Activated T-cell treated with anti-CD3 and anti-CD28 coated beads, Interleukin-2, amount 50 U/mL, for 48 hours (primary cell): ENCODE measurements at regions not wholly inside any gene's neighbourhood (a gene's known extent, or its start where the extent isn't known, plus 50 kb on each side); places are given as distances from the start of the nearest gene placed in this dataset.
"Not testable (repeated sequence)": the region's sequence is repeated elsewhere in the genome, so short reads cannot be mapped to it uniquely, and the experiment has no call there.

ENCODE experiments used
- DNase-seq, 2 experiments: peaks; one replicate each; pipeline ENCODE4 v3.0.0-alpha.2; 2020

GRCh38 chr22:27240298-27241075 lies 561.1 kb downstream of the MN1 start:
- DNase-seq: no peak

GRCh38 chr22:27241430-27242321 lies 559.9 kb downstream of the MN1 start:
- DNase-seq: no peak

DNA sequence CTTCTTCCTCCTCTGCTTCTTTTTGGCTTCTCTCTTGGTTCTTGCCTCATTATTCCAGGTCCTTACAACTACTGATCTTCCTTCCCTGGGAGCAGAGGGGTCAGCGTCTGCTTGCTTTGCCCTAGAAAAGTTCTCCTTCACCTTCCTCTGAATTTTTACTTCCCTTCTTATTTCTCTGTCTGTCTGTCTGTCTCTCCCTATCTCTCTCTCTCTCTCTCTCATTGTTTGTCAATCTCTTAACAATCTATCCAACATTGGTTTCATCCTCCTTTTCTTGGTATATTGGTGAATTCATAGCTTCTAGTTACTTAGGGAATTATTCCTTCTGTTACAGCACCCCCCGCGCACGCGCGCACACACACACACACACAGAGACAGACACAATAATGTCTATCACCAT lies 559.1 kb downstream of the MN1 start:
- no peak for DNase-seq

GRCh38 chr22:27242917-27243589 lies 558.5 kb downstream of the MN1 start:
- DNase-seq: no peak

DNA sequence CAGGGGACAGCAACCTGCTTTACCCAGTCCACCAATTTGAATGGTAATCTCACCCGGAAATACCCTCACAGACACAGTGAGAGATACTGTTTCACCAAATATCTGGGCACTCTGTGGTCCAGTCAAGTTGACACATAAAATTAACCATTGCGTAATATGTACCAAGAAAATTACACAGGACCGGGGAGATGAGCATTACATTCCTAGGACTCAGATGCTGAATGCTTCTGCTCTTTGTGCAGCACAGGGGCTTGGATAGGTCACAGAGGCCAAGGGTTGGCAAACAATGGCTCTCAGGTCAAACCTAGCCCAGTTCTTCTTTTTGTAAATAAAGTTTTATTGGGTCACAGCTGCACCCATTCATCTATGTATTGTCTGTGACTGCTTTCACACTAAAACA lies 557.2 kb downstream of the MN1 start:
- no peak for DNase-seq

DNA sequence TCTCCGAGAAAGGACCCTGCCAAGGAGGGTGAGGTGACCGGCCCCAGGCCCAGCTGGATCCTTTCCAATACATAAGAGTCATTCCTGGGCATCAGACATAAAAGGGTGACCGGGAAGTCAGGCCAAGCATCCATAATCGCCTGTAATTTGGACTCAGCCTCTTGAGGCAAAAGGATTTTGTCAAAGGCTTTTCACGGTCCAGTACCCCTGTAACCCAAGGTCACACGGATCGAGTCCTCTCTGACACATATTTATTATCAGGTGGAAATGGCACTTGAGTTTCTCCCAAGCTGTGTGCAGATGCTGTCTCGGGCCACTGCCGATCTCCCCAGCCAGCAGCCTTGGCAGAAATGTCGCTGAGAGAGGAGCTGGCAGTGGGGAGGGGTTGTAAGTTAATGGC lies 556.5 kb downstream of the MN1 start:
- DNase-seq: no peak

- DNase-seq: no peak
These were observed 555.0 kb downstream of the MN1 start for GRCh38 chr22:27246558-27246957.

DNA sequence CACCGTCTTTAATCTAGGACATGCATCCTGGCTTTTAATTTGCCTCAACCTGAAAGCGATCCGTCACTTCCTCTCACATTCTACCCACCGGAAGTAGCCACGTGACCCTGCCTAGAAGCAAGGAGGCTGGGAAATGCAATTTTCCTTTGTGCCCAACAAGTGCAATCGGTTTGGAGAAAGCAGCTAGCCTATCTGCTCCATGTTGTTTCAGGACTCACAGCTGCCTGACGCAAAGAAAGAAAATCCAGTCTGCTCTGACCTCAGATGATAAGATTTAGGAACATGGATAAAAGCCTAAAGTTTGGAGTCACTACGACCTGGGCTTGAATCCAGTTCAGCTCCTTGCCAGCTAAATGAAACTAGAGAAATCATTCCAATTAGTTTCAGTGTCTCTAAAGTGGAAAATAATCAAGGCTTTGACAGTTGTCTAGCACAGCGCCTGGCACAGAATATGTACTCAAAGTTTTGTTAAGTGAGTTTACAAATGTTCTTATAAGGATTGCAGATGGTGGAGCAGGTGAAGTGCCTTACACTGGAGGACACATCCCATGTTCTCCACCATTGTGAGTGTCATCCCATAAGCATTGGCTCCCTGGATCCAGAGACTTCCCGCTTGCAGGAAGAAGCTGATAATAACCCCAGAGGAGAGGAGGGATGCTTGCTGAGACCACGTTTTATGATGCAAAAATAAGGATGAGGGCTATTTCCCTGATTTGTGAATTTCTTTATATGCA lies 553.7 kb downstream of the MN1 start:
- DNase-seq: no peak

GRCh38 chr22:27250418-27250817 lies 551.1 kb downstream of the MN1 start:
- DNase-seq: no peak

DNA sequence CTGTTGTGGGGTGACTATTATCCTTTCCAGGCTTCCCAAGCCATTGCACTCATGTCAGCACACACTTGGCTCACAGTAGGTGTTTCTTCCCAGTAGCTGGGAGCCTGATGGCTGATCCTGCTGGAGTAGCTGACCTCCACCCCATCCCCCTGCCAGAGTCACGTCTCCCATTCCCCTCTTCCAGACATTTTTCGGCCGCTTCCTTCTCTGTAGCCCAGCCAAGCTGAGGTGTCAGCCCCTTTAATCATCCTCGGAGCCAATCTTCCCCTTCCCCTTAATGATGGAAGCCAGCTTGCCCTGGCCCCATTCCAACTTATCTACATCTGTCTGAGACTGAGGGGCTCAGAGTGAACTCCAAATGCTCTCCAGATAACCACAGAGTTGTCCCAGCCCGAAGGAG lies 550.7 kb downstream of the MN1 start:
- no peak for DNase-seq

GRCh38 chr22:27251563-27251962 lies 550.0 kb downstream of the MN1 start:
- DNase-seq: no peak

DNA sequence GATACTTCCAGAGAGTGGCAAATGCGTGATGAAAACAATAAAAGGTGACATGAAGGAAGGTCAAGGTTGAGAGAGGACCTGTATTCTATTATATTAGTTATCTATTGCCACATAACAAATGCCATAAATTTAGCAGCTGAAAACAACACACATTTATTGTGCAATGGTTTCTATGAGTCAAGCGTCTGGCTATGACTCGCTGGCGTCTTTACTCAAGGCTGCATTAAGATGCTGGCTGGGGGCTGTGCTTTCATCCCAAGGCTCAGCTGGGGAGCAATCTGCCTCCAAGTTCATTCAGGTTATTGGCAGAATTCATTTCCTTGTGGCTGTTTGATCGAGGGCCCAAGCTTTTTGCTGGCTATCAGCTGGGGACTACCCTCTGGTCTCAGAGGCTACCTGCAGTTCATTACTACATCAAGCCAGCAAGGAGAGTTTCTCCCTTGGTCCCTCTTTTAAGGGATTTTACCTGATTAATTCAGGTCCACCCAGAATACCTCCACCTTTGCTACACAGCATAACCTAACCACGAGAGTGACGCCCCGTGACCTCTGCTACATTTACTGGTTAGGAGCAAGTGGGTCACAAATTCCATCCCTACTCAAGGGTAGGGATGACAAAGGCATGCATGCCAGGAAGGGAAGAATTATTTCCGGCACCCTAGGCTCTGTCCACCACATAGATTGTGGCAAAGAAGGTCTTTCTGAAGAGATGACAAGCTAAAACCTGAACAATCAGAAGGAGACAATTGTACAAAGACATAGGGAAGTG lies 549.1 kb downstream of the MN1 start:
- no peak for DNase-seq

- DNase-seq: no peak
These were observed 548.3 kb downstream of the MN1 start for GRCh38 chr22:27253108-27253902.

DNA sequence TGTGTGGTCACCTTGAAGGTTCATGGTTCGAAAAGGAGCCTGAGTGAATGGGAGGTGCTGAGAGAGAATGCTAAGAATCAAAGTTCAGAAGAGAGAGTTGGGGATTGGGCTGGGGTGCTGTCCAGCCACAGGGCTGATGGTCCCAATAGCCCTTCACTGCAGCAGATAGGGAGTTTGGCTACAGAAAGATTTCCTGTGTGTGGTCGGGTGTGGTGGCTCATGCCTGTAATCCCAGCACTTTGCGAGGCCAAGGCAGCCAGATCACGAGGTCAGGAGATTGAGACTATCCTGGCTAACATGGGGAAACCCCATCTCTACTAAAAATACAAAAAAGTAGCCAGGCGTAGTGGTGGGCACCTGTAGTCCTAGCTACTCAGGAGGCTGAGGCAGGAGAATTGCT lies 547.5 kb downstream of the MN1 start:
- not testable (repeated sequence) for DNase-seq

DNA sequence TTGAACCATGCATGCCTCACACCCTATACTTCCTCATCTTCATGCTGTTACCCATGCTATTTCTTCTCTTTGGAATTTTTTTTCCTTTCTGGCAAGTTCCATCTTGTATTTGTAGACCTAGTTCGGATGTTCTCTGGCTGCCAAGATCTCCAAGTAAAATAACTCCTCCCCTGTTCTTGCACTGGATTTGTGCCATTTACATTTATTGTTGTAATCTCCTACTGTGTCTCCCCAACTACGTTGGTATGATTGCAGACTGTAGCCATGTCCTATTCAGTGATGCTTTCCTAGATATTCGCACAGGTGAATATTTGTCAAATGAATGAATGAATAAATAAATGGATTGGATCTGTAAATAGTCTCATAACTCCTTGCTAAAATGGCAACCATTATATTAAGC lies 546.0 kb downstream of the MN1 start:
- DNase-seq: no peak

DNA sequence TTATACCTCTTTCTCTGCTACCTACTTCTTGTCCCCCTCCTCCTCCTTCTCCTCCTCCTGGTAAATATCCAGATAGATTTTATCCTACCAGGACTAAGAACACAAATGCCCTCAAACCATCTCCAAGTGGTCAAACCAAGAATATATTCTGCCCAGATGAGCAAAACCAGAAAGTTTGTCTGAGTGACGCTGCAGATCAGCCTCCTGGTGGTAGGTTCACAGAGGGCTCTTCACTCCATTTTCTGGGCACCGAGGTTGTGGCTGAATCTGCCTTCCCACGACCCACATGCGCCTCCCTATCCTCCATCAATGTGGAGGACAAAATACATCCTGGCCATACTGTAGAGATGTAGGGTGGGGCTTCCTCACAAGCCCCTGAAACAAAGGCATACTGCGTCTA lies 543.6 kb downstream of the MN1 start:
- DNase-seq: no peak

- no peak for DNase-seq
These were observed 542.9 kb downstream of the MN1 start for GRCh38 chr22:27258616-27259172.

- DNase-seq: no peak
These were observed 542.1 kb downstream of the MN1 start for GRCh38 chr22:27259433-27259832.

GRCh38 chr22:27260087-27260698 lies 541.4 kb downstream of the MN1 start:
- DNase-seq: no peak

- no peak for DNase-seq
These were observed 539.2 kb downstream of the MN1 start for GRCh38 chr22:27262361-27262760.
